GM23248 (cell line): ENCODE measurements at regions not wholly inside any gene's neighbourhood (a gene's known extent, or its start where the extent isn't known, plus 50 kb on each side); places are given as distances from the start of the nearest gene placed in this dataset.

Experiments
- EZH2 ChIP-seq: fragments of 200-600 bp; sonication (generic); IDR thresholded peaks from 2 replicates; pipeline ENCODE4 v1.6.1; 2018; ENCODE audit warnings: antibody characterized with exemption, mild to moderate bottlenecking; ENCODE audit not compliant: insufficient read depth, poor library complexity, severe bottlenecking
- EZH2phosphoT487 ChIP-seq: fragments of 200-600 bp; sonication (generic); IDR thresholded peaks from 2 replicates; pipeline ENCODE4 v1.6.1; 2018; ENCODE audit warnings: antibody characterized with exemption, moderate library complexity, mild to moderate bottlenecking, low read depth; ENCODE audit not compliant: insufficient read depth

GRCh38 chr12:32970465-32971110 is 74.0 kb upstream of the PKP2 start:
- TF ChIP-seq EZH2 = no peak
- TF ChIP-seq EZH2phosphoT487 = no peak
